Gastroesophageal sphincter (tissue), 4 donors: ENCODE measurements at regions not wholly inside any gene's neighbourhood (a gene's known extent, or its start where the extent isn't known, plus 50 kb on each side); places are given as distances from the start of the nearest gene placed in this dataset.

ENCODE experiments used
- ATAC-seq: fragments of 150-250 bp; one replicate; pipeline ENCODE4 v1.9.1; 2016; ENCODE audit warnings: mild to moderate bottlenecking, moderate library complexity
- H3K27ac ChIP-seq, 4 donors: fragments of 200-600 bp; sonication (generic) in 3 of 4; 1 replicate in 3 of 4; 2 replicates in 1 of 4; pipeline ENCODE4 v1.5.1; 2016 to 2019
- H3K27me3 ChIP-seq: fragments of 200-600 bp; sonication (generic); one replicate; pipeline ENCODE4 v1.5.1; 2019
- H3K36me3 ChIP-seq, 2 donors: fragments of 200-600 bp; sonication (generic); one replicate each; pipeline ENCODE4 v1.5.1; 2019; ENCODE audit warnings: control low read depth in 1 of 2
- H3K4me1 ChIP-seq, 3 donors: fragments of 200-600 bp; sonication (generic); 1 replicate in 2 of 3; 2 replicates in 1 of 3; pipeline ENCODE4 v1.5.1; 2016 to 2019; ENCODE audit warnings: control low read depth in 2 of 3
- H3K4me3 ChIP-seq, 2 donors: fragments of 200-600 bp; sonication (generic); one replicate each; pipeline ENCODE4 v1.5.1; 2019; ENCODE audit warnings: mild to moderate bottlenecking in 1 of 2, moderate library complexity in 1 of 2
- H3K9me3 ChIP-seq, 3 donors: fragments of 200-600 bp; sonication (generic); one replicate each; pipeline ENCODE4 v1.5.1; 2017 to 2019; ENCODE audit warnings: control low read depth in 2 of 3
- EP300 ChIP-seq: sonication (generic); formaldehyde crosslinking; IDR thresholded peaks from one replicate; pipeline ENCODE4 v1.6.1; 2017; ENCODE audit warnings: antibody characterized with exemption, mild to moderate bottlenecking
- POLR2A ChIP-seq, 2 donors: fragments of 450-650 bp; IDR thresholded peaks; one replicate each; pipeline ENCODE4 v1.6.1; 2017; ENCODE audit warnings: antibody characterized with exemption in 2 of 2, mild to moderate bottlenecking in 2 of 2, moderate library complexity in 1 of 2
- POLR2AphosphoS5 ChIP-seq: sonication (generic); formaldehyde crosslinking; IDR thresholded peaks from one replicate; pipeline ENCODE4 v1.6.1; 2017; ENCODE audit warnings: antibody characterized with exemption
- WGBS, 2 donors: methylation state at CpG; one replicate each; pipeline ENCODE4 v1.1.5; 2018; ENCODE audit warnings: low coverage in 1 of 2; 5-methylcytosine and 5-hydroxymethylcytosine counted together
- TF ChIP-seq, protein P1 (sequence below), 4 experiments: fragments of 200-600 bp in 2 of 4; fragments of 450-650 bp in 2 of 4; sonication (generic) in 1 of 4; IDR thresholded peaks; one replicate each; pipeline ENCODE4 v1.5.1; 2017 to 2019; ENCODE audit warnings: antibody characterized with exemption in 4 of 4, mild to moderate bottlenecking in 2 of 4, moderate library complexity in 2 of 4

DNA sequence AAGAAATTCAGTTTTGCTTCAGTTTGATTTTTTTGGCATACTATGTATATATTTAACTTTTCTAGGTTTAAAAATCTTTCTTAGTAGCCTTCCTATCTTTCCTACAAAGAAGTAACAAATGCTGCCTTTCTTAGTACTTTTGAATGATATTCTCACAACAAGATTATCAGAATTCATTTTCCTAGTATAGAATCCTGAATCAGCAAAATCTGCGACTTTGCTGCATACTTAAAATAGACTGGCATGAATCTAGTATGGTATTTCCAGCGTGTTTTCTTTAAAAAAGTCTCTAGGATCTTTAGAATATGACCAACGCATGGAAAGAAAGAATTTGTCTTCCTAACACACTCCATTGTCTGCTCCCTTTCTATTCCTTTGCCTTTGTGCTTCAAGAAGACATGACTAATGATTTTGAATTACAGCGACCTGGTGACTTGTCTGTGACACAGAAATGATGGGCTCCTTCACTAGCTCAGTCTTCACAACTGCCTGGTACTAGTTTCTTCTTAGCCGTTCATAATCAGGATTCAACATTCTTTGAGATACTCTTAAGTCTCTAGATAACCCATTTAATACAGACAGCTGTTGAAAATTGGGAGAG is 349.8 kb downstream of the PPARGC1A start:
- H3K27me3 ChIP-seq: no peaks in the 10 kb centered on the region
- H3K4me3 ChIP-seq: no peak overlapping the region
- TF ChIP-seq, protein P1, sequence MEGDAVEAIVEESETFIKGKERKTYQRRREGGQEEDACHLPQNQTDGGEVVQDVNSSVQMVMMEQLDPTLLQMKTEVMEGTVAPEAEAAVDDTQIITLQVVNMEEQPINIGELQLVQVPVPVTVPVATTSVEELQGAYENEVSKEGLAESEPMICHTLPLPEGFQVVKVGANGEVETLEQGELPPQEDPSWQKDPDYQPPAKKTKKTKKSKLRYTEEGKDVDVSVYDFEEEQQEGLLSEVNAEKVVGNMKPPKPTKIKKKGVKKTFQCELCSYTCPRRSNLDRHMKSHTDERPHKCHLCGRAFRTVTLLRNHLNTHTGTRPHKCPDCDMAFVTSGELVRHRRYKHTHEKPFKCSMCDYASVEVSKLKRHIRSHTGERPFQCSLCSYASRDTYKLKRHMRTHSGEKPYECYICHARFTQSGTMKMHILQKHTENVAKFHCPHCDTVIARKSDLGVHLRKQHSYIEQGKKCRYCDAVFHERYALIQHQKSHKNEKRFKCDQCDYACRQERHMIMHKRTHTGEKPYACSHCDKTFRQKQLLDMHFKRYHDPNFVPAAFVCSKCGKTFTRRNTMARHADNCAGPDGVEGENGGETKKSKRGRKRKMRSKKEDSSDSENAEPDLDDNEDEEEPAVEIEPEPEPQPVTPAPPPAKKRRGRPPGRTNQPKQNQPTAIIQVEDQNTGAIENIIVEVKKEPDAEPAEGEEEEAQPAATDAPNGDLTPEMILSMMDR (IDR thresholded peaks at IDR 0.05): no peak
- TF ChIP-seq POLR2A (IDR thresholded peaks at IDR 0.05) (no peak), POLR2AphosphoS5 (no peak), EP300 (no peak)
- no peak for ATAC-seq
- H3K9me3 ChIP-seq: peaks cover 0 to 9% (median 0%) of the 10 kb centered on the region in 3 donors
- WGBS, 2 donors: 51 to 64% methylated on average over 5 of the region's 5 CpGs
- H3K36me3 ChIP-seq: no peaks in the 10 kb centered on the region
- H3K27ac ChIP-seq: no peak overlapping the region
- no peaks in the 10 kb centered on the region for H3K4me1 ChIP-seq

DNA sequence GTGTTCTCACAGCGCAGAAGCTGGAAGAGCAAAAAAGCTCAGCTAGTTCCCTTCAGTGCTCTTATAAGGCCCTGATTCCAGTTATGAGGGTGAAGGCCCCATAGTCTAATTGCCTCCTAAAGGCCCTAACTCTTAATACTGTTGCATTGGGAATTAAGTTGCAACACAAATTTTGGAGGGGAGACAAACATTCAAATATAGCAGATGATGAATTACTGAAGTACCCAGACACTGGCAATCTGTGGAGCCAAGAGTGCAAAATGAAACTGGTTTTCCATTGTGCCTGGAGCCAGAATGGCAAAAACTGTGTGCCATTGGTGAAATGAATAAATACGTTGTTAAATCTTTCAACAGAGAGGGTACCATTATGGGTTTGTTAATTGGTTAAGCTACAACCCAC is 356.0 kb downstream of the PPARGC1A start:
- no peaks in the 10 kb centered on the region for H3K27me3 ChIP-seq
- TF ChIP-seq, protein P1 (IDR thresholded peaks at IDR 0.05): no peak
- TF ChIP-seq EP300: no peak
- H3K36me3 ChIP-seq: no peaks in the 10 kb centered on the region
- no peak overlapping the region for H3K27ac ChIP-seq
- no peak overlapping the region for H3K4me3 ChIP-seq
- ATAC-seq: no peak
- H3K4me1 ChIP-seq: no peaks in the 10 kb centered on the region
- peaks cover 0 to 14% (median 0%) of the 10 kb centered on the region in 3 donors for H3K9me3 ChIP-seq
- 88 to 100% methylated on average over 2 of the region's 2 CpGs for WGBS, 2 donors

DNA sequence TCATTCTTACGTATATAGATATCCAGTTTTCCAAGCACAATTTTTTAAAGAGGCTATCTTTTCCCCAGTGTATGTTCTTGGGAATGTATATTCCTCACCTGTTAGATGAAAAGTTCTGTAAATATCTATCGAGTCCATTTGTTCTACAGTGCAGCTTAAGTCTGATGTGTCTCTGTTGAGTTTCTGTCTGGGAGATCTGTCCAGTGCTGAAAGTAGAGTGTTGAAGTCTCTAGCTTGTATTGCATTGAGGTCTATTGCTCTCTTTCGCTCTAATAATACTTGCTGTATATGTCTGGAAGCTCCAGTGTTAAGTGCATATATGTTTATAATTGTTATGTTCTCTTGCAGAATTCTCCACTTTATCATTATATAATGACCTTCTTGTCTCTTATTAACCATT is 373.1 kb downstream of the PPARGC1A start:
- H3K4me3 ChIP-seq: no peak overlapping the region
- H3K27ac ChIP-seq: no peak overlapping the region
- H3K9me3 ChIP-seq: no peaks in the 10 kb centered on the region
- no peak for TF ChIP-seq POLR2AphosphoS5
- no peak for TF ChIP-seq POLR2A (IDR thresholded peaks at IDR 0.05)
- no peak for TF ChIP-seq EP300
- TF ChIP-seq, protein P1 (IDR thresholded peaks at IDR 0.05): no peak
- H3K27me3 ChIP-seq: no peaks in the 10 kb centered on the region
- H3K36me3 ChIP-seq: no peaks in the 10 kb centered on the region
- ATAC-seq: no peak
- WGBS, 2 donors: 70 to 88% methylated on average over 2 to 3 of the region's 3 CpGs
- H3K4me1 ChIP-seq: no peaks in the 10 kb centered on the region

DNA sequence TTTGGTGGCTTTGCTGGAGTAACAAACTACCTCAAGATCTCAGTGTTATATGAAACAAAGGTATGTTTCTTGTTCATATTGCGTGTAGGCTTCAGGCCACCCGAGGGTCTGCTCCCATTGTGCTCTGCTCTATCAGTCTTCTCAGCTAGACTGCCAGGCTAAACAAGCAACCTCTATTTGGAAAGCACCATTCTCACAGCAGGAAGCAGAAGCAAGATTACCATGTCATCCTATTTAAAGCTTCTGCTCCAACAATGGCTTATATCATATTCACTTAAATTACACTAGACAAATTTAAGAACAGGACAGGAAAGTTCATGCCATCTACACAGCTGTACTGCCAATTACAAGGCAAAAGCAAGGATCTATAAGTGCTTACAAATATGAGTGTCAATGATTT is 385.8 kb downstream of the PPARGC1A start:
- TF ChIP-seq EP300: no peak
- no peak for TF ChIP-seq POLR2A (IDR thresholded peaks at IDR 0.05)
- TF ChIP-seq POLR2AphosphoS5: no peak
- TF ChIP-seq, protein P1 (IDR thresholded peaks at IDR 0.05): no peak
- Histone ChIP-seq H3K36me3 (no peaks in the 10 kb centered on the region), H3K9me3 (no peaks in the 10 kb centered on the region), H3K4me1 (peaks cover 0 to 3% (median 0%) of the 10 kb centered on the region in 3 donors), H3K27ac (no peak overlapping the region), H3K27me3 (no peaks in the 10 kb centered on the region), H3K4me3 (no peak overlapping the region)
- ATAC-seq: no peak
- WGBS, 2 donors: 41% methylated on average over 2 of the region's 2 CpGs; no CpG with 5 or more reads in 1 of the 2 donors

DNA sequence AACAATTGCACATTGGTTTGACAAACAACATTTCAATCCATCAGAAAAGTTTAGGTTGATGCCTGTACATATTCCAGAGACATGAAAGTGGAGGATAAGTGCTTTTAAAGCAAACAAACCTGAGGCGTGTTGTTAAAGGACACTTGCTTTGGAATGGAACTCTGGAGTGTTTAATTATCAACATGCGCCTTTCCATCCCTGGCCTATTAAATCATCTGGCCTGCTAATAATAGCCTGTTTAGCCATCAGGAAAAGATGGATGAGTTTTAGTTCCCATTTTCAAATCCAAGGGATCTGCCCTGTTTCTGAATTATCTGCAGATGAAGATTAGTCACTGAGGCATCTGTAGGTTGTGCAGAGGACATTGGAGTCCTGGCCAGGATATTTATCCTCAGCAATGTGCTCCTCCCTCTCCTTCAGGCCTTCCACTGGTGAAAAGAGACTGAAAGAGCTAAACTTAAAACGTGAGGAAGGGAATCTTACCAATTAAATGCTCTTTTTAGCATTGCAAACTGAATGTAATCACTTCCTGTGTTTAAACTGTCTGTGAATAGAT is 388.9 kb downstream of the PPARGC1A start:
- Histone ChIP-seq H3K27me3 (no peaks in the 10 kb centered on the region), H3K27ac (peak overlapping the region in 3 of 4 donors; percentile 1 to 47 (median 37)), H3K36me3 (no peaks in the 10 kb centered on the region), H3K4me3 (no peak overlapping the region), H3K9me3 (peaks cover 0 to 8% (median 0%) of the 10 kb centered on the region in 3 donors), H3K4me1 (peaks cover 0 to 3% (median 0%) of the 10 kb centered on the region in 3 donors)
- no peak for TF ChIP-seq POLR2AphosphoS5
- TF ChIP-seq POLR2A (IDR thresholded peaks at IDR 0.05): no peak
- TF ChIP-seq, protein P1 (IDR thresholded peaks at IDR 0.05): no peak
- no peak for TF ChIP-seq EP300
- ATAC-seq: no peak
- 10 to 20% methylated on average over 3 of the region's 3 CpGs for WGBS, 2 donors
